ENCODE measurements at regions not wholly inside any gene's neighbourhood (a gene's known extent, or its start where the extent isn't known, plus 50 kb on each side); places are given as distances from the start of the nearest gene placed in this dataset.
"Not testable (repeated sequence)": the region's sequence is repeated elsewhere in the genome, so short reads cannot be mapped to it uniquely, and the experiment has no call there.

DNA sequence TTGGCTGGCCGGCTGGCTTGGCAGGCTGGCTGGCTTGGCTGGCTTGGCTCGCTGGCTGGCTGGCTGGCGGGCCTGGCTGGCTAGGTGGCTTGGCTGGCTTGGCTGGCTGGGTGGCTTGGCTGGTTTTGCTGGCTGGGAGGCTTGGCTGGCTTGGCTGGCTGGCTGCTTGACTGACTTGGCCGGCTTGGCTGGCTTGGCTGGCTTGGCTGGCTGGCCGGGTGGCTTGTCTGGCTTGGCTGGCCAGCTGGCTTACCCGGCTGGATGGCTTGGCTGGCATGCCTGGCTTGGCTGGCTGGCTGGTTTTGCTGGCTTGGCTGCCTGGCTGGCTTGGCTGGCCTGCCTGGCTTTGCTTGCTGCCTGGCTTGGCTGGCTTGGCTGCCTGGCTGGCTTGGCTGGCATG, 2825.2 kb downstream of the RPIA start:
- not testable (repeated sequence) for H3K4me3 ChIP-seq (ENCODE audit: insufficient read depth, low read length); H3K4me1 ChIP-seq (ENCODE audit: insufficient read depth, low read length); H2AFZ ChIP-seq (ENCODE audit: low read length); H3K4me2 ChIP-seq (ENCODE audit: insufficient read depth, low read length); H3K9me3 ChIP-seq (ENCODE audit: low read depth, low read length); H3K27ac ChIP-seq (ENCODE audit: low read depth, low read length); H3K27me3 ChIP-seq (ENCODE audit: insufficient read depth, low read length); H3K79me2 ChIP-seq (ENCODE audit: insufficient read depth, low read length); DNase-seq (ENCODE audit: insufficient read length, low spot score, missing footprints); H3K36me3 ChIP-seq (ENCODE audit: insufficient read depth, low read length); H4K20me1 ChIP-seq (ENCODE audit: insufficient read depth, low read length)

DNA sequence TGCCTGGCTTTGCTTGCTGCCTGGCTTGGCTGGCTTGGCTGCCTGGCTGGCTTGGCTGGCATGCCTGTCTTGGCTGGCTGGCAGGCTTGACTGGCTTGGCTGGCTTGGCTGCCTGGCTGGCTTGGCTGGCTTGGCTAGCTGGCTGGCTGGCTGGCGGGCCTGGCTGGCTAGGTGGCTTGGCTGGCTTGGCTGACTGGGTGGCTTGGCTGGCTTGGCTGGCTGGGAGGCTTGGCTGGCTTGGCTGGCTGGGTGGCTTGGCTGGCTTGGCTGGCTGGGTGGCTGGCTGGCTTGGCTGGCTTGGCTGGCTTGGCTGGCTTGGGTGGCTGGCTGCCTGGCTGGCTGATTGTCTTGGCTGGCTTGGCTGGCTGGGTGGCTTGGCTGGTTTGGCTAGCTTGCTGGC, 2826.4 kb downstream of the RPIA start:
- not testable (repeated sequence) for H4K20me1 ChIP-seq (ENCODE audit: insufficient read depth, low read length); H3K4me1 ChIP-seq (ENCODE audit: insufficient read depth, low read length); H3K79me2 ChIP-seq (ENCODE audit: insufficient read depth, low read length); H2AFZ ChIP-seq (ENCODE audit: low read length); H3K27me3 ChIP-seq (ENCODE audit: insufficient read depth, low read length); DNase-seq (ENCODE audit: insufficient read length, low spot score, missing footprints); H3K4me2 ChIP-seq (ENCODE audit: insufficient read depth, low read length); H3K27ac ChIP-seq (ENCODE audit: low read depth, low read length); H3K36me3 ChIP-seq (ENCODE audit: insufficient read depth, low read length); H3K4me3 ChIP-seq (ENCODE audit: insufficient read depth, low read length); H3K9me3 ChIP-seq (ENCODE audit: low read depth, low read length)

DNA sequence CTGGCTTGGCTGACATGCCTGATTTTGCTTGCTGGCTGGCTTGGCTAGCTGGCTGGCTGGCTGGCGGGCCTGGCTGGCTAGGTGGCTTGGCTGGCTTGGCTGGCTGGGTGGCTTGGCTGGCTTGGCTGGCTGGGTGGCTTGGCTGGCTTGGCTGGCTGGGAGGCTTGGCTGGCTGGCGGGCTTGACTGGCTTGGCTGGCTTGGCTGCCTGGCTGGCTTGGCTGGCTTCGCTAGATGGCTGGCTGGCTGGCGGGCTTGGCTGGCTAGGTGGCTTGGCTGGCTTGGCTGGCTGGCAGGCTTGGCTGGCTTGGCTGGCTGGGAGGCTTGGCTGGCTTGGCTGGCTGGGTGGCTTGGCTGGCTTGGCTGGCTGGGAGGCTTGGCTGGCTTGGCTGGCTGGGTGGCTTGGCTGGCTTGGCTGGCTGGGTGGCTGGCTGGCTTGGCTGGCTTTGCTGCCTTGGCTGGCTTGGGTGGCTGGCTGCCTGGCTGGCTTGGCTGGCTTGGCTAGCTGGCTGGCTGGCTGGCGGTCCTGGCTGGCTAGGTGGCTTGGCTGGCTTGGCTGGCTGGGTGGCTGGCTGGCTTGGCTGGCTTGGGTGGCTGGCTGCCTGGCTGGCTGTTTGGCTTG, 2827.0 kb downstream of the RPIA start:
- H4K20me1 ChIP-seq (ENCODE audit: insufficient read depth, low read length); H3K4me3 ChIP-seq (ENCODE audit: insufficient read depth, low read length); H3K27ac ChIP-seq (ENCODE audit: low read depth, low read length); H2AFZ ChIP-seq (ENCODE audit: low read length); DNase-seq (ENCODE audit: insufficient read length, low spot score, missing footprints); H3K4me1 ChIP-seq (ENCODE audit: insufficient read depth, low read length); H3K9me3 ChIP-seq (ENCODE audit: low read depth, low read length); H3K27me3 ChIP-seq (ENCODE audit: insufficient read depth, low read length); H3K79me2 ChIP-seq (ENCODE audit: insufficient read depth, low read length); H3K4me2 ChIP-seq (ENCODE audit: insufficient read depth, low read length); H3K36me3 ChIP-seq (ENCODE audit: insufficient read depth, low read length): not testable (repeated sequence)

DNA sequence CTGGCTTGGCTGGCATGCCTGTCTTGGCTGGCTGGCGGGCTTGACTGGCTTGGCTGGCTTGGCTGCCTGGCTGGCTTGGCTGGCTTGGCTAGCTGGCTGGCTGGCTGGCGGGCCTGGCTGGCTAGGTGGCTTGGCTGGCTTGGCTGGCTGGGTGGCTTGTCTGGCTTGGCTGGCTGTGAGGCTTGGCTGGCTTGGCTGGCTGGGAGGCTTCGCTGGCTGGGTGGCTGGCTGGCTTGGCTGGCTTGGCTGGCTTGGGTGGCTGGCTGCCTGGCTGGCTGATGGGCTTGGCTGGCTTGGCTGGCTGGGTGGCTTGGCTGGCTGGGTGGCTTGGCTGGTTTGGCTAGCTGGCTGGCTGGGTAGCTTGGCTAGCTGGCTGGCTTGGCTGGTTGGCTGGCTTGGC, 2827.9 kb downstream of the RPIA start:
- H3K9me3 ChIP-seq (ENCODE audit: low read depth, low read length); H3K27me3 ChIP-seq (ENCODE audit: insufficient read depth, low read length); DNase-seq (ENCODE audit: insufficient read length, low spot score, missing footprints); H3K27ac ChIP-seq (ENCODE audit: low read depth, low read length); H3K4me1 ChIP-seq (ENCODE audit: insufficient read depth, low read length); H3K4me2 ChIP-seq (ENCODE audit: insufficient read depth, low read length); H4K20me1 ChIP-seq (ENCODE audit: insufficient read depth, low read length); H3K36me3 ChIP-seq (ENCODE audit: insufficient read depth, low read length); H2AFZ ChIP-seq (ENCODE audit: low read length); H3K4me3 ChIP-seq (ENCODE audit: insufficient read depth, low read length); H3K79me2 ChIP-seq (ENCODE audit: insufficient read depth, low read length): not testable (repeated sequence)

DNA sequence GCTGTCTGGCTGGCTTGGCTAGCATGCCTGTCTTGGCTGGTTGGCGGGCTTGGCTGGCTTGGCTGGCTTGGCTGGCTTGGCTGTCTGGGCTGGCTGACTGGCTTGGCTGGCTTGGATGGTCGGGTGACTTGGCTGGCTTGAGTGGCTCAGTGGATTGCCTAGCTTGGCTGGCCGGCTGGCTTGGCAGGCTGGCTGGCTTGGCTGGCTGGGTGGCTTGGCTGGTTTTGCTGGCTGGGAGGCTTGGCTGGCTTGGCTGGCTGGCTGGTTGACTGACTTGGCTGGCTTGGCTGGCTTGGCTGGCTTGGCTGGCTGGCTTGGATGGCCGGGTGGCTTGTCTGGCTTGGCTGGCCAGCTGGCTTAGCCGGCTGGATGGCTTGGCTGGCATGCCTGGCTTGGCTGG, 2828.4 kb downstream of the RPIA start:
- H3K4me3 ChIP-seq (ENCODE audit: insufficient read depth, low read length); H2AFZ ChIP-seq (ENCODE audit: low read length); DNase-seq (ENCODE audit: insufficient read length, low spot score, missing footprints); H3K9me3 ChIP-seq (ENCODE audit: low read depth, low read length); H3K27ac ChIP-seq (ENCODE audit: low read depth, low read length); H3K27me3 ChIP-seq (ENCODE audit: insufficient read depth, low read length); H3K79me2 ChIP-seq (ENCODE audit: insufficient read depth, low read length); H3K36me3 ChIP-seq (ENCODE audit: insufficient read depth, low read length); H4K20me1 ChIP-seq (ENCODE audit: insufficient read depth, low read length); H3K4me2 ChIP-seq (ENCODE audit: insufficient read depth, low read length); H3K4me1 ChIP-seq (ENCODE audit: insufficient read depth, low read length): not testable (repeated sequence)

DNA sequence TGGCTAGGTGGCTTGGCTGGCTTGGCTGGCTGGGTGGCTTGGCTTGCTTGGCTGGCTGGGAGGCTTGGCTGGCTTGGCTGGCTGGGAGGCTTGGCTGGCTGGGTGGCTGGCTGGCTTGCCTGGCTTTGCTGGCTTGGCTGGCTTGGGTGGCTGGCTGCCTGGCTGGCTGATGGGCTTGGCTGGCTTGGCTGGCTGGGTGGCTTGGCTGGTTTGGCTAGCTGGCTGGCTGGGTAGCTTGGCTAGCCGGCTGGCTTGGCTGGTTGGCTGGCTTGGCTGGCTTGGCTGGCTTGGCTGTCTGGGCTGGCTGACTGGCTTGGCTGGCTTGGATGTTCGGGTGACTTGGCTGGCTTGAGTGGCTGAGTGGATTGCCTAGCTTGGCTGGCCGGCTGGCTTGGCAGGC, 2829.1 kb downstream of the RPIA start:
- H3K4me2 ChIP-seq (ENCODE audit: insufficient read depth, low read length); H3K4me1 ChIP-seq (ENCODE audit: insufficient read depth, low read length); H3K27me3 ChIP-seq (ENCODE audit: insufficient read depth, low read length); H3K4me3 ChIP-seq (ENCODE audit: insufficient read depth, low read length); H3K9me3 ChIP-seq (ENCODE audit: low read depth, low read length); DNase-seq (ENCODE audit: insufficient read length, low spot score, missing footprints); H3K79me2 ChIP-seq (ENCODE audit: insufficient read depth, low read length); H3K36me3 ChIP-seq (ENCODE audit: insufficient read depth, low read length); H3K27ac ChIP-seq (ENCODE audit: low read depth, low read length); H2AFZ ChIP-seq (ENCODE audit: low read length); H4K20me1 ChIP-seq (ENCODE audit: insufficient read depth, low read length): not testable (repeated sequence)

DNA sequence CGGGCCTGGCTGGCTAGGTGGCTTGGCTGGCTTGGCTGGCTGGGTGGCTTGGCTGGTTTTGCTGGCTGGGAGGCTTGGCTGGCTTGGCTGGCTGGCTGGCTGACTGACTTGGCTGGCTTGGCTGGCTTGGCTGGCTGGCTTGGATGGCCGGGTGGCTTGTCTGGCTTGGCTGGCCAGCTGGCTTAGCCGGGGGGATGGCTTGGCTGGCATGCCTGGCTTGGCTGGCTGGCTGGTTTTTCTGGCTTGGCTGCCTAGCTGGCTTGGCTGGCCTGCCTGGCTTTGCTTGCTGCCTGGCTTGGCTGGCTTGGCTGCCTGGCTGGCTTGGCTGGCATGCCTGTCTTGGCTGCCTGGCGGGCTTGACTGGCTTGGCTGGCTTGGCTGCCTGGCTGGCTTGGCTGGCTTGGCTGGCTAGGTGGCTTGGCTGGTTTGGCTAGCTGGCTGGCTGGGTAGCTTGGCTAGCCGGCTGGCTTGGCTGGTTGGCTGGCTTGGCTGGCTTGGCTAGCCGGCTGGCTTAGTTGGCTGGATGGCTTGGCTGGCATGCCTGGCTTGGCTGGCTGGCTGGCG, 2829.6 kb downstream of the RPIA start:
- not testable (repeated sequence) for H3K36me3 ChIP-seq (ENCODE audit: insufficient read depth, low read length); H3K4me1 ChIP-seq (ENCODE audit: insufficient read depth, low read length); H3K4me3 ChIP-seq (ENCODE audit: insufficient read depth, low read length); H3K9me3 ChIP-seq (ENCODE audit: low read depth, low read length); DNase-seq (ENCODE audit: insufficient read length, low spot score, missing footprints); H3K27ac ChIP-seq (ENCODE audit: low read depth, low read length); H3K27me3 ChIP-seq (ENCODE audit: insufficient read depth, low read length); H3K79me2 ChIP-seq (ENCODE audit: insufficient read depth, low read length); H4K20me1 ChIP-seq (ENCODE audit: insufficient read depth, low read length); H3K4me2 ChIP-seq (ENCODE audit: insufficient read depth, low read length); H2AFZ ChIP-seq (ENCODE audit: low read length)

DNA sequence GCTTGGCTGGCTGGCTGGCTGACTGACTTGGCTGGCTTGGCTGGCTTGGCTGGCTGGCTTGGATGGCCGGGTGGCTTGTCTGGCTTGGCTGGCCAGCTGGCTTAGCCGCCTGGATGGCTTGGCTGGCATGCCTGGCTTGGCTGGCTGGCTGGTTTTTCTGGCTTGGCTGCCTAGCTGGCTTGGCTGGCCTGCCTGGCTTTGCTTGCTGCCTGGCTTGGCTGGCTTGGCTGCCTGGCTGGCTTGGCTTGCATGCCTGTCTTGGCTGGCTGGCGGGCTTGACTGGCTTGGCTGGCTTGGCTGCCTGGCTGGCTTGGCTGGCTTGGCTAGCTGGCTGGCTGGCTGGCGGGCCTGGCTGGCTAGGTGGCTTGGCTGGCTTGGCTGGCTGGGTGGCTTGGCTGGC, 2830.5 kb downstream of the RPIA start:
- not testable (repeated sequence) for H2AFZ ChIP-seq (ENCODE audit: low read length); H3K4me2 ChIP-seq (ENCODE audit: insufficient read depth, low read length); DNase-seq (ENCODE audit: insufficient read length, low spot score, missing footprints); H3K27ac ChIP-seq (ENCODE audit: low read depth, low read length); H4K20me1 ChIP-seq (ENCODE audit: insufficient read depth, low read length); H3K9me3 ChIP-seq (ENCODE audit: low read depth, low read length); H3K36me3 ChIP-seq (ENCODE audit: insufficient read depth, low read length); H3K4me1 ChIP-seq (ENCODE audit: insufficient read depth, low read length); H3K27me3 ChIP-seq (ENCODE audit: insufficient read depth, low read length); H3K4me3 ChIP-seq (ENCODE audit: insufficient read depth, low read length); H3K79me2 ChIP-seq (ENCODE audit: insufficient read depth, low read length)

DNA sequence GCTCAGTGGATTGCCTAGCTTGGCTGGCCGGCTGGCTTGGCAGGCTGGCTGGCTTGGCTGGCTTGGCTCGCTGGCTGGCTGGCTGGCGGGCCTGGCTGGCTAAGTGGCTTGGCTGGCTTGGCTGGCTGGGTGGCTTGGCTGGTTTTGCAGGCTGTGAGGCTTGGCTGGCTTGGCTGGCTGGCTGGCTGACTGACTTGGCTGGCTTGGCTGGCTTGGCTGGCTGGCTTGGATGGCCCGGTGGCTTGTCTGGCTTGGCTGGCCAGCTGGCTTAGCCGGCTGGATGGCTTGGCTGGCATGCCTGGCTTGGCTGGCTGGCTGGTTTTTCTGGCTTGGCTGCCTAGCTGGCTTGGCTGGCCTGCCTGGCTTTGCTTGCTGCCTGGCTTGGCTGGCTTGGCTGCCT, 2831.4 kb downstream of the RPIA start:
- H2AFZ ChIP-seq (ENCODE audit: low read length); H3K79me2 ChIP-seq (ENCODE audit: insufficient read depth, low read length); H3K27ac ChIP-seq (ENCODE audit: low read depth, low read length): not testable (repeated sequence)

More for the DNA sequence above, 2831.4 kb downstream of the RPIA start:
- not testable (repeated sequence) for H3K4me2 ChIP-seq (ENCODE audit: insufficient read depth, low read length); H3K27me3 ChIP-seq (ENCODE audit: insufficient read depth, low read length); H4K20me1 ChIP-seq (ENCODE audit: insufficient read depth, low read length); H3K9me3 ChIP-seq (ENCODE audit: low read depth, low read length); DNase-seq (ENCODE audit: insufficient read length, low spot score, missing footprints); H3K36me3 ChIP-seq (ENCODE audit: insufficient read depth, low read length); H3K4me3 ChIP-seq (ENCODE audit: insufficient read depth, low read length); H3K4me1 ChIP-seq (ENCODE audit: insufficient read depth, low read length)

Data from osteoblast (primary cell).